SK-N-SH treated with all-trans-retinoic acid at 6 μM for 48 hours (cell line): ENCODE measurements at regions not wholly inside any gene's neighbourhood (a gene's known extent, or its start where the extent isn't known, plus 50 kb on each side); places are given as distances from the start of the nearest gene placed in this dataset.

Source experiments
- ARNTL ChIP-seq: fragments of 450-650 bp; formaldehyde crosslinking; IDR thresholded peaks from 2 replicates; pipeline ENCODE4 v1.5.0; 2020; ENCODE audit warnings: low read depth, mild to moderate bottlenecking, moderate library complexity, borderline replicate concordance
- BACH2 ChIP-seq: fragments of 250-450 bp; sonication (Bioruptor Pico); IDR thresholded peaks from 2 replicates; pipeline ENCODE4 v1.9.0; 2021; ENCODE audit warnings: mild to moderate bottlenecking, borderline replicate concordance
- CSDC2 ChIP-seq: fragments of 250-450 bp; sonication (Bioruptor Pico); IDR thresholded peaks from 2 replicates; pipeline ENCODE4 v1.5.0; 2020; ENCODE audit warnings: mild to moderate bottlenecking, moderate library complexity
- ESRRG ChIP-seq: fragments of 250-450 bp; sonication (Bioruptor Pico); IDR thresholded peaks from 2 replicates; pipeline ENCODE4 v1.6.1; 2021; ENCODE audit warnings: mild to moderate bottlenecking
- PATZ1 ChIP-seq: fragments of 250-450 bp; sonication (Bioruptor Pico); IDR thresholded peaks from 2 replicates; pipeline ENCODE4 v1.8.0; 2020; ENCODE audit warnings: mild to moderate bottlenecking, moderate library complexity, borderline replicate concordance
- SNAI2 ChIP-seq: fragments of 250-450 bp; sonication (Bioruptor Pico); IDR thresholded peaks from 2 replicates; pipeline ENCODE4 v1.5.0; 2020; ENCODE audit warnings: mild to moderate bottlenecking, moderate library complexity
- TCF4 ChIP-seq: fragments of 250-450 bp; sonication (Bioruptor Pico); IDR thresholded peaks from 2 replicates; pipeline ENCODE4 v1.8.0; 2021; ENCODE audit warnings: mild to moderate bottlenecking, moderate library complexity, borderline replicate concordance
- TOX ChIP-seq: fragments of 250-450 bp; sonication (Bioruptor Pico); IDR thresholded peaks from 2 replicates; pipeline ENCODE4 v1.8.0; 2021; ENCODE audit warnings: mild to moderate bottlenecking, moderate library complexity, borderline replicate concordance
- TSHZ2 ChIP-seq: fragments of 250-450 bp; sonication (Bioruptor Pico); IDR thresholded peaks from 2 replicates; pipeline ENCODE4 v1.5.0; 2020; ENCODE audit warnings: mild to moderate bottlenecking, moderate library complexity
- ZFP3 ChIP-seq: fragments of 250-450 bp; sonication (Bioruptor Pico); IDR thresholded peaks from 2 replicates; pipeline ENCODE4 v1.5.0; 2020; ENCODE audit warnings: mild to moderate bottlenecking, moderate library complexity
- ZFP30 ChIP-seq: fragments of 450-650 bp; formaldehyde crosslinking; IDR thresholded peaks from 2 replicates; pipeline ENCODE4 v1.5.0; 2022; ENCODE audit warnings: mild to moderate bottlenecking, moderate library complexity

GRCh38 chr6:139519097-139519496 is 144.6 kb upstream of the CITED2 start:
- TF ChIP-seq ZFP30 (no peak), BACH2 (CRISPR knock-in tag) (no peak), ZFP3 (no peak), TOX (CRISPR knock-in tag) (no peak), PATZ1 (CRISPR knock-in tag) (no peak), TSHZ2 (CRISPR knock-in tag) (no peak), ARNTL (CRISPR knock-in tag) (no peak), TCF4 (CRISPR knock-in tag) (no peak), ESRRG (no peak), SNAI2 (CRISPR knock-in tag) (no peak), CSDC2 (CRISPR knock-in tag) (no peak)
